NB4 (cell line): ENCODE measurements at regions not wholly inside any gene's neighbourhood (a gene's known extent, or its start where the extent isn't known, plus 50 kb on each side); places are given as distances from the start of the nearest gene placed in this dataset.

ENCODE experiments used
- CTCF ChIP-seq: IDR thresholded peaks from one replicate; pipeline ENCODE4 v1.5.1; 2012; ENCODE audit warnings: low read depth, low read length
- MAX ChIP-seq: IDR thresholded peaks from 2 replicates; pipeline ENCODE4 v1.6.1; 2011; ENCODE audit warnings: low read depth, low read length
- POLR2A ChIP-seq: IDR thresholded peaks from 2 replicates; pipeline ENCODE4 v1.6.1; 2011; ENCODE audit warnings: mild to moderate bottlenecking; ENCODE audit not compliant: insufficient read length; ENCODE audit errors: extremely low read depth

- TF ChIP-seq MAX (no peak), CTCF (no peak), POLR2A (no peak)
These were observed 292.5 kb downstream of the NUP35 start for GRCh38 chr2:183416753-183417152.
